ENCODE measurements at regions not wholly inside any gene's neighbourhood (a gene's known extent, or its start where the extent isn't known, plus 50 kb on each side); places are given as distances from the start of the nearest gene placed in this dataset.

- intact Hi-C loops (cut with micrococcal nuclease): no loop called here
- Mint-ChIP-seq H3K36me3 (ENCODE audit: low read depth) (no peaks in the 10 kb centered on the region), H3K4me3 (no peak overlapping the region), H3K27me3 (peaks cover 2% of the 10 kb centered on the region), H3K4me1 (ENCODE audit: low read depth) (peaks cover 18% of the 10 kb centered on the region), H3K9me3 (no peaks in the 10 kb centered on the region), H3K27ac (no peak overlapping the region)
Observed at GRCh38 chr1:229843627-229844238, 217.7 kb downstream of the URB2 start.

GRCh38 chr1:229844675-229845074, 218.6 kb downstream of the URB2 start:
- Mint-ChIP-seq H3K27ac (no peak overlapping the region), H3K4me1 (ENCODE audit: low read depth) (peaks cover 13% of the 10 kb centered on the region), H3K4me3 (no peak overlapping the region), H3K27me3 (peaks cover 2% of the 10 kb centered on the region), H3K9me3 (no peaks in the 10 kb centered on the region), H3K36me3 (ENCODE audit: low read depth) (no peaks in the 10 kb centered on the region)
- intact Hi-C loops (cut with micrococcal nuclease): no loop called here

GRCh38 chr1:229845410-229846138, 219.5 kb downstream of the URB2 start:
- Mint-ChIP-seq H3K27me3 (peaks cover 2% of the 10 kb centered on the region), H3K9me3 (no peaks in the 10 kb centered on the region), H3K4me1 (ENCODE audit: low read depth) (peaks cover 13% of the 10 kb centered on the region), H3K36me3 (ENCODE audit: low read depth) (no peaks in the 10 kb centered on the region), H3K27ac (no peak overlapping the region), H3K4me3 (no peak overlapping the region)
- intact Hi-C loops (cut with micrococcal nuclease): no loop called here

GRCh38 chr1:229846351-229846750, 220.3 kb downstream of the URB2 start:
- Mint-ChIP-seq H3K9me3 (no peaks in the 10 kb centered on the region), H3K27me3 (peaks cover 2% of the 10 kb centered on the region), H3K27ac (no peak overlapping the region), H3K36me3 (ENCODE audit: low read depth) (no peaks in the 10 kb centered on the region), H3K4me1 (ENCODE audit: low read depth) (peaks cover 9% of the 10 kb centered on the region), H3K4me3 (no peak overlapping the region)
- intact Hi-C loops (cut with micrococcal nuclease): no loop called here

GRCh38 chr1:229848752-229849677, 218.0 kb upstream of the GALNT2 start:
- no peaks in the 10 kb centered on the region for H3K9me3 Mint-ChIP-seq
- H3K36me3 Mint-ChIP-seq (ENCODE audit: low read depth): no peaks in the 10 kb centered on the region
- intact Hi-C loops (cut with micrococcal nuclease): no loop called here
- H3K27ac Mint-ChIP-seq: no peak overlapping the region
- H3K4me1 Mint-ChIP-seq (ENCODE audit: low read depth): peaks cover under 1% of the 10 kb centered on the region
- H3K4me3 Mint-ChIP-seq: no peak overlapping the region
- H3K27me3 Mint-ChIP-seq: peaks cover 2% of the 10 kb centered on the region

GRCh38 chr1:229851511-229851910, 215.5 kb upstream of the GALNT2 start:
- Mint-ChIP-seq H3K27me3 (no peaks in the 10 kb centered on the region), H3K27ac (no peak overlapping the region), H3K36me3 (ENCODE audit: low read depth) (no peaks in the 10 kb centered on the region), H3K9me3 (no peaks in the 10 kb centered on the region), H3K4me3 (no peak overlapping the region), H3K4me1 (ENCODE audit: low read depth) (peaks cover 8% of the 10 kb centered on the region)
- intact Hi-C loops (cut with micrococcal nuclease): no loop called here

GRCh38 chr1:229853751-229854150, 213.3 kb upstream of the GALNT2 start:
- no peaks in the 10 kb centered on the region for H3K9me3 Mint-ChIP-seq
- H3K36me3 Mint-ChIP-seq (ENCODE audit: low read depth): no peaks in the 10 kb centered on the region
- no peak overlapping the region for H3K27ac Mint-ChIP-seq
- H3K27me3 Mint-ChIP-seq: no peaks in the 10 kb centered on the region
- no peak overlapping the region for H3K4me3 Mint-ChIP-seq
- peaks cover 8% of the 10 kb centered on the region for H3K4me1 Mint-ChIP-seq (ENCODE audit: low read depth)
- intact Hi-C loops (cut with micrococcal nuclease): no loop called here

- H3K4me1 Mint-ChIP-seq (ENCODE audit: low read depth): peaks cover 8% of the 10 kb centered on the region
- intact Hi-C loops (cut with micrococcal nuclease): no loop called here
- H3K4me3 Mint-ChIP-seq: no peak overlapping the region
- H3K36me3 Mint-ChIP-seq (ENCODE audit: low read depth): no peaks in the 10 kb centered on the region
- no peaks in the 10 kb centered on the region for H3K9me3 Mint-ChIP-seq
- H3K27ac Mint-ChIP-seq: no peak overlapping the region
- H3K27me3 Mint-ChIP-seq: no peaks in the 10 kb centered on the region
Observed at GRCh38 chr1:229854620-229855019, 212.4 kb upstream of the GALNT2 start.

GRCh38 chr1:229856009-229856650, 210.9 kb upstream of the GALNT2 start:
- no peaks in the 10 kb centered on the region for H3K9me3 Mint-ChIP-seq
- peak overlapping the region; percentile 77 for H3K4me3 Mint-ChIP-seq
- H3K27ac Mint-ChIP-seq: peak overlapping the region; percentile 42
- no peaks in the 10 kb centered on the region for H3K36me3 Mint-ChIP-seq (ENCODE audit: low read depth)
- H3K4me1 Mint-ChIP-seq (ENCODE audit: low read depth): peaks cover 8% of the 10 kb centered on the region
- intact Hi-C loops (cut with micrococcal nuclease): no loop called here
- no peaks in the 10 kb centered on the region for H3K27me3 Mint-ChIP-seq

GRCh38 chr1:229857585-229857984, 209.5 kb upstream of the GALNT2 start:
- intact Hi-C loops (cut with micrococcal nuclease): no loop called here
- Mint-ChIP-seq H3K4me3 (no peak overlapping the region), H3K27me3 (no peaks in the 10 kb centered on the region), H3K27ac (no peak overlapping the region), H3K4me1 (ENCODE audit: low read depth) (peaks cover 8% of the 10 kb centered on the region), H3K9me3 (no peaks in the 10 kb centered on the region), H3K36me3 (ENCODE audit: low read depth) (no peaks in the 10 kb centered on the region)

- Mint-ChIP-seq H3K4me1 (ENCODE audit: low read depth) (peaks cover 8% of the 10 kb centered on the region), H3K36me3 (ENCODE audit: low read depth) (no peaks in the 10 kb centered on the region), H3K27ac (no peak overlapping the region), H3K9me3 (no peaks in the 10 kb centered on the region), H3K27me3 (no peaks in the 10 kb centered on the region), H3K4me3 (no peak overlapping the region)
- intact Hi-C loops (cut with micrococcal nuclease): no loop called here
Observed at GRCh38 chr1:229859026-229859425, 208.0 kb upstream of the GALNT2 start.

- Mint-ChIP-seq H3K4me3 (no peak overlapping the region), H3K27me3 (no peaks in the 10 kb centered on the region), H3K27ac (no peak overlapping the region), H3K36me3 (ENCODE audit: low read depth) (no peaks in the 10 kb centered on the region), H3K4me1 (ENCODE audit: low read depth) (peaks cover 6% of the 10 kb centered on the region), H3K9me3 (no peaks in the 10 kb centered on the region)
- intact Hi-C loops (cut with micrococcal nuclease): no loop called here
Observed at GRCh38 chr1:229860926-229861325, 206.1 kb upstream of the GALNT2 start.

GRCh38 chr1:229862017-229862774, 204.8 kb upstream of the GALNT2 start:
- H3K9me3 Mint-ChIP-seq: no peaks in the 10 kb centered on the region
- no peaks in the 10 kb centered on the region for H3K27me3 Mint-ChIP-seq
- H3K4me1 Mint-ChIP-seq (ENCODE audit: low read depth): no peaks in the 10 kb centered on the region
- intact Hi-C loops (cut with micrococcal nuclease): no loop called here
- no peaks in the 10 kb centered on the region for H3K36me3 Mint-ChIP-seq (ENCODE audit: low read depth)
- no peak overlapping the region for H3K27ac Mint-ChIP-seq
- no peak overlapping the region for H3K4me3 Mint-ChIP-seq
